OCI-LY1 (cell line): ENCODE measurements at regions not wholly inside any gene's neighbourhood (a gene's known extent, or its start where the extent isn't known, plus 50 kb on each side); places are given as distances from the start of the nearest gene placed in this dataset.

Experiments
- CTCF ChIP-seq: fragments of 200-600 bp; sonication (generic), shearing (Covaris generic); IDR thresholded peaks from 2 replicates; pipeline ENCODE4 v1.5.1; 2017; ENCODE audit warnings: mild to moderate bottlenecking, antibody characterized with exemption, low read length, moderate library complexity, mixed read lengths
- EZH2 ChIP-seq: fragments of 200-600 bp; sonication (generic), shearing (Covaris generic); IDR thresholded peaks from 2 replicates; pipeline ENCODE4 v1.8.0; 2017; ENCODE audit warnings: borderline replicate concordance, mixed run types, mild to moderate bottlenecking, antibody characterized with exemption, low read length, moderate library complexity, mixed read lengths

DNA sequence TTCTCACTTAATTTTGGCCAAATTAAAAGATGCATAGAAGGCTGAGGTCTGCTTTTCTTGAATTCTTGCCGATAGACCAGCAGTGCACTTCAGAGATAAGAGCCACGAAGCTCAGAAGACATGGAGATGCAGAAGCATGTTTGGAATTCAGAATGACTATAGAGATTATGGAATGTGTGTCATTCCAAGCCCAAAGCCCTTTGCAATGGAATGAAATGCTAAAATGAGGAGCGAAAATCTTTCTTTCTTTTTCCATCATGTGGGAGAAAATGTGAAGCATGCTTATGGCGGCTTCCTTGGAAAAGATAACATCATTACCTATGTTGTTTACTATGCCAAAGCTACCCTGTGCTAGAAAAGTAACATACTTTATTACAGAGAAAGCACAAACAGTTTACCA, 257.0 kb upstream of the RNF32 start:
- TF ChIP-seq CTCF, result no peak
- no peak for TF ChIP-seq EZH2
